ENCODE measurements at regions not wholly inside any gene's neighbourhood (a gene's known extent, or its start where the extent isn't known, plus 50 kb on each side); places are given as distances from the start of the nearest gene placed in this dataset.

- no peak for TF ChIP-seq ZNF148 (tag by site-specific recombination; IDR thresholded peaks at IDR 0.05; ENCODE audit: borderline replicate concordance)
- TF ChIP-seq GLI2 (tag by site-specific recombination; IDR thresholded peaks at IDR 0.05; ENCODE audit: borderline replicate concordance, low read depth): no peak
- TF ChIP-seq YY1 (tag by site-specific recombination; IDR thresholded peaks at IDR 0.05): no peak
- TF ChIP-seq ZNF350 (tag by site-specific recombination; IDR thresholded peaks at IDR 0.05): no peak
- TF ChIP-seq ZNF548 (tag by site-specific recombination; IDR thresholded peaks at IDR 0.05): no peak
- TF ChIP-seq ZNF48 (tag by site-specific recombination; IDR thresholded peaks at IDR 0.05): no peak
- TF ChIP-seq ZNF426 (tag by site-specific recombination; IDR thresholded peaks at IDR 0.05): no peak
- no peak for TF ChIP-seq ZNF19 (tag by site-specific recombination; IDR thresholded peaks at IDR 0.05; ENCODE audit: low read depth)
- TF ChIP-seq ZNF292 (tag by site-specific recombination; IDR thresholded peaks at IDR 0.05; ENCODE audit: borderline replicate concordance, low read depth): no peak
- TF ChIP-seq ZNF776 (tag by site-specific recombination; IDR thresholded peaks at IDR 0.05; ENCODE audit: borderline replicate concordance): no peak
- TF ChIP-seq AEBP2 (tag by site-specific recombination; IDR thresholded peaks at IDR 0.05; ENCODE audit: borderline replicate concordance): no peak
These were observed 952.8 kb upstream of the SPRY2 start (continued) for GRCh38 chr13:81293594-81294164.

DNA sequence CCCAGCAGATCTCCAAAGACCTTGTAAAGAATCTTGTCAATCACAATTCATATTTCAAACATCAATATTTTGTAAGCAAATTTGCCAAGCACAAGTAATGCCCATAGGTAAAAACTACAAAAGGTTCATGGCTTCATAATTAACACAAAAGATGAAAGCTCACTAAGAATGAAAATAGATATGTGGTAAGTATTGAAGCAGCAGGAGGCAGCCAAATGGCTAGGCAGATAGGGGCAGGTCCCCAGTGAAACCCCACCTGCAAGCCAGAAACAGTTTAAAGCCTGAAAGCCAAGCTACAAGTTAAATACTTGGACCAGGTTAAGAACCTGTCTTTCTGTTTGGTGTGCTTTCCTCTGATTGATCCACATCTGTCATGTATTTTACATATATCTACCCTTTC lies 942.6 kb upstream of the SPRY2 start:
- POLR2A ChIA-PET: no interaction called here
- no peaks in the 10 kb centered on the region for H3K9me3 ChIP-seq (ENCODE audit: control insufficient read depth, insufficient read depth, low read depth, low read length)
- CTCF ChIA-PET: no interaction called here
- H3K36me3 ChIP-seq (ENCODE audit: control insufficient read depth in 2 of 2, insufficient read depth in 1 of 2, low read length in 2 of 2): no peaks in the 10 kb centered on the region
- H3K27ac ChIP-seq (ENCODE audit: extremely low read depth, low read depth, low read length): no peak overlapping the region
- H3K4me3 ChIP-seq (ENCODE audit: low read depth, low read length): no peak overlapping the region
- H3K4me1 ChIP-seq (ENCODE audit: control insufficient read depth, insufficient read depth, low read length): no peaks in the 10 kb centered on the region
- TF ChIP-seq ZSCAN16 (tag by site-specific recombination; IDR thresholded peaks at IDR 0.05): no peak
- TF ChIP-seq PATZ1 (tag by site-specific recombination; IDR thresholded peaks at IDR 0.05): no peak
- no peak for TF ChIP-seq ZNF585B (tag by site-specific recombination; IDR thresholded peaks at IDR 0.05)

DNA sequence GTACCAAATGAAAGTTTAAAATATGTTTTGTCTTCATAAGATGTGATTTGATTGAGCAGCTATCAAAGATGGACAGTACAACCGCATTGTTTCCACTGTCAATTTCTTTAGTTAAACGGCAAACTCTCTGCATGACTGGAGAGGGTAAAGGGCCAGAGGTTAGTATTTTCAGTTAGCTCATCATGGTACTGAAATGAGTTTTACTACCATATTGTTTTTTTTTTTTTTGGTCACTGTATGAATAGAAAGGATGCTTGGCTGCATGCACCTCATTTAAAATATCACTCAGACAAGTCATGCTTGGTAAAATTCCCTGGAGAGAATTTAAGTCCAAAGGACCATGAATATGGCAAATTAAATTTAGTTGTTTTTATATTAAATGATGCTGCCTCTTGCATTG lies 942.1 kb upstream of the SPRY2 start:
- TF ChIP-seq ZNF221 (tag by site-specific recombination; IDR thresholded peaks at IDR 0.05; ENCODE audit: borderline replicate concordance) (no peak), ZNF140 (tag by site-specific recombination; IDR thresholded peaks at IDR 0.05) (no peak), ZNF530 (tag by site-specific recombination; IDR thresholded peaks at IDR 0.05; ENCODE audit: low read depth) (no peak), ZNF561 (tag by site-specific recombination; IDR thresholded peaks at IDR 0.05; ENCODE audit: borderline replicate concordance) (no peak), ZNF610 (tag by site-specific recombination; IDR thresholded peaks at IDR 0.05; ENCODE audit: borderline replicate concordance) (no peak), ZNF76 (tag by site-specific recombination; IDR thresholded peaks at IDR 0.05; ENCODE audit: borderline replicate concordance, low read depth) (no peak), SCRT2 (tag by site-specific recombination; IDR thresholded peaks at IDR 0.05) (no peak), ZNF626 (tag by site-specific recombination; IDR thresholded peaks at IDR 0.05) (no peak), KLF1 (tag by site-specific recombination; IDR thresholded peaks at IDR 0.05) (no peak), ZNF654 (tag by site-specific recombination; IDR thresholded peaks at IDR 0.05; ENCODE audit: low read depth) (no peak)
- ChIA-PET POLR2A (no interaction called here), CTCF (no interaction called here)
- H3K27ac ChIP-seq (ENCODE audit: extremely low read depth, low read depth, low read length): no peak overlapping the region
- H3K4me1 ChIP-seq (ENCODE audit: control insufficient read depth, insufficient read depth, low read length): no peaks in the 10 kb centered on the region
- no peaks in the 10 kb centered on the region for H3K9me3 ChIP-seq (ENCODE audit: control insufficient read depth, insufficient read depth, low read depth, low read length)
- no peak overlapping the region for H3K4me3 ChIP-seq (ENCODE audit: low read depth, low read length)
- H3K36me3 ChIP-seq (ENCODE audit: control insufficient read depth in 2 of 2, insufficient read depth in 1 of 2, low read length in 2 of 2): no peaks in the 10 kb centered on the region
